Liver (tissue), 8 donors: ENCODE measurements at regions not wholly inside any gene's neighbourhood (a gene's known extent, or its start where the extent isn't known, plus 50 kb on each side); places are given as distances from the start of the nearest gene placed in this dataset.

Experiments used
- DNase-seq: peaks from one replicate; pipeline ENCODE4 v3.0.0-alpha.2; 2017; ENCODE audit warnings: low spot score
- H3K27ac ChIP-seq, 2 donors: one replicate each; pipeline ENCODE4 v1.7.0; 2013; ENCODE audit warnings: inconsistent platforms in 2 of 2, low read length in 2 of 2, control low read depth in 1 of 2, low read depth in 1 of 2, mild to moderate bottlenecking in 1 of 2
- H3K27me3 ChIP-seq, 4 donors: one replicate each; pipeline versions ENCODE4 v1.6.1 to v1.7.0; 2013; ENCODE audit warnings: low read length in 3 of 4, inconsistent platforms in 1 of 4, mild to moderate bottlenecking in 1 of 4, moderate library complexity in 1 of 4; ENCODE audit not compliant: control insufficient read depth in 4 of 4, insufficient read depth in 4 of 4
- H3K36me3 ChIP-seq, 4 donors: one replicate each; pipeline versions ENCODE4 v1.6.1 to v1.7.0; 2013; ENCODE audit warnings: low read length in 3 of 4, mild to moderate bottlenecking in 3 of 4, low read depth in 1 of 4, moderate library complexity in 1 of 4; ENCODE audit not compliant: control insufficient read depth in 4 of 4, insufficient read depth in 3 of 4
- H3K4me1 ChIP-seq, 4 donors: one replicate each; pipeline versions ENCODE4 v1.6.1 to v1.7.0; 2013; ENCODE audit warnings: low read length in 3 of 4, mild to moderate bottlenecking in 3 of 4, moderate library complexity in 1 of 4; ENCODE audit not compliant: control insufficient read depth in 4 of 4, insufficient read depth in 4 of 4
- H3K4me3 ChIP-seq, 3 donors: one replicate each; pipeline versions ENCODE4 v1.6.1 to v1.7.0; 2013; ENCODE audit warnings: low read length in 3 of 3, control low read depth in 1 of 3, low read depth in 1 of 3, mild to moderate bottlenecking in 1 of 3
- H3K9ac ChIP-seq, 2 donors: one replicate each; pipeline ENCODE4 v1.7.0; 2013; ENCODE audit warnings: low read length in 2 of 2, mild to moderate bottlenecking in 2 of 2, moderate library complexity in 2 of 2, control low read depth in 1 of 2, low read depth in 1 of 2
- H3K9me3 ChIP-seq, 4 donors: one replicate each; pipeline versions ENCODE4 v1.6.1 to v1.7.0; 2013; ENCODE audit warnings: low read length in 3 of 4; ENCODE audit not compliant: control insufficient read depth in 4 of 4
- ATF3 ChIP-seq: IDR thresholded peaks from 2 replicates; pipeline ENCODE4 v1.6.1; 2016; ENCODE audit warnings: antibody characterized with exemption
- CTCF ChIP-seq: fragments of 150-350 bp; IDR thresholded peaks from 2 replicates; pipeline ENCODE4 v1.5.1; 2017; ENCODE audit warnings: improper control_type of control experiment, low read depth, low read length; ENCODE audit not compliant: missing input control
- EGR1 ChIP-seq, 2 donors: IDR thresholded peaks; 2 replicates each; pipeline ENCODE4 v1.6.1; 2016 to 2018; ENCODE audit warnings: antibody characterized with exemption in 2 of 2, low read depth in 2 of 2
- FOXA1 ChIP-seq: IDR thresholded peaks from 2 replicates; pipeline ENCODE4 v1.6.1; 2016; ENCODE audit warnings: antibody characterized with exemption
- FOXA2 ChIP-seq: IDR thresholded peaks from 2 replicates; pipeline ENCODE4 v1.6.1; 2016; ENCODE audit warnings: antibody characterized with exemption
- GABPA ChIP-seq, 2 donors: IDR thresholded peaks in 1 of 2; conservative IDR thresholded peaks in 1 of 2; 2 replicates each; pipeline ENCODE4 v1.6.1; 2016; ENCODE audit warnings: antibody characterized with exemption in 2 of 2, mild to moderate bottlenecking in 1 of 2, moderate library complexity in 1 of 2
- HNF4A ChIP-seq, 2 donors: conservative IDR thresholded peaks; 2 replicates each; pipeline ENCODE4 v1.6.1; 2016; ENCODE audit warnings: antibody characterized with exemption in 2 of 2, mild to moderate bottlenecking in 2 of 2
- HNF4G ChIP-seq: IDR thresholded peaks from 2 replicates; pipeline ENCODE4 v1.6.1; 2016; ENCODE audit warnings: antibody characterized with exemption
- JUND ChIP-seq, 2 donors: IDR thresholded peaks; 2 replicates each; pipeline ENCODE4 v1.6.1; 2016; ENCODE audit warnings: antibody characterized with exemption in 2 of 2
- MAX ChIP-seq: IDR thresholded peaks from 2 replicates; pipeline ENCODE4 v1.6.1; 2016; ENCODE audit warnings: antibody characterized with exemption
- NR2F2 ChIP-seq: IDR thresholded peaks from 2 replicates; pipeline ENCODE4 v1.6.1; 2016; ENCODE audit warnings: antibody characterized with exemption
- RAD21 ChIP-seq, 2 donors: IDR thresholded peaks; 2 replicates each; pipeline ENCODE4 v1.6.1; 2016; ENCODE audit warnings: antibody characterized with exemption in 2 of 2, mild to moderate bottlenecking in 2 of 2
- REST ChIP-seq: IDR thresholded peaks from 2 replicates; pipeline ENCODE4 v1.6.1; 2016; ENCODE audit warnings: antibody characterized with exemption, mild to moderate bottlenecking
- RXRA ChIP-seq, 2 donors: IDR thresholded peaks; 2 replicates each; pipeline ENCODE4 v1.6.1; 2017 to 2018; ENCODE audit warnings: antibody characterized with exemption in 2 of 2, mild to moderate bottlenecking in 1 of 2
- SP1 ChIP-seq: IDR thresholded peaks from 2 replicates; pipeline ENCODE4 v1.6.1; 2018; ENCODE audit warnings: antibody characterized with exemption, mild to moderate bottlenecking
- TAF1 ChIP-seq: conservative IDR thresholded peaks from 2 replicates; pipeline ENCODE4 v1.6.1; 2016; ENCODE audit warnings: antibody characterized with exemption, mild to moderate bottlenecking
- YY1 ChIP-seq: IDR thresholded peaks from 2 replicates; pipeline ENCODE4 v1.6.1; 2016; ENCODE audit warnings: antibody characterized with exemption, mild to moderate bottlenecking
- ZBTB33 ChIP-seq: IDR thresholded peaks from 2 replicates; pipeline ENCODE4 v1.6.1; 2016; ENCODE audit warnings: antibody characterized with exemption
- WGBS: extraction: QIAGEN DNeasy Blood & Tissue Kit; methylation state at CpG from one replicate; pipeline ENCODE4 v1.1.7; 2013; 5-methylcytosine and 5-hydroxymethylcytosine counted together
- donor health status: healthy.
- donor health status: healthy.
- donor health status: healthy.
- donor health status: healthy.
- donor health status: healthy.

- H3K27me3 ChIP-seq: peaks cover 0 to 9% (median 2%) of the 10 kb centered on the region in 4 donors
- H3K9me3 ChIP-seq: no peaks in the 10 kb centered on the region
- no peak for DNase-seq
- TF ChIP-seq YY1: no peak
- TF ChIP-seq ATF3: no peak
- TF ChIP-seq MAX: no peak
- TF ChIP-seq TAF1: no peak
- no peak for TF ChIP-seq CTCF
- no peak for TF ChIP-seq FOXA1
- TF ChIP-seq JUND (IDR thresholded peaks at IDR 0.05): no peak
- TF ChIP-seq EGR1 (IDR thresholded peaks at IDR 0.05; ENCODE audit: low read depth in 2 of 2): no peak
- no peak for TF ChIP-seq ZBTB33
- no peak for TF ChIP-seq HNF4G
- no peak for TF ChIP-seq REST
- no peak for TF ChIP-seq NR2F2
- no peak for TF ChIP-seq GABPA (IDR thresholded peaks at IDR 0.05 in 1 of 2, conservative IDR thresholded peaks at IDR 0.05 in 1 of 2)
- TF ChIP-seq RAD21 (IDR thresholded peaks at IDR 0.05): no peak
- no peak for TF ChIP-seq RXRA (IDR thresholded peaks at IDR 0.05)
- no peak for TF ChIP-seq FOXA2
- no peak for TF ChIP-seq HNF4A (conservative IDR thresholded peaks at IDR 0.05)
- TF ChIP-seq SP1: no peak
- no peak overlapping the region for H3K27ac ChIP-seq
- no peak overlapping the region for H3K9ac ChIP-seq
- no peak overlapping the region for H3K4me3 ChIP-seq
- WGBS: 87% methylated on average over 1 of the region's 1 CpG
- H3K36me3 ChIP-seq: no peaks in the 10 kb centered on the region
- H3K4me1 ChIP-seq: no peaks in the 10 kb centered on the region
Measured at GRCh38 chr18:47434214-47434746, 182.8 kb upstream of the SKOR2 start.
